ENCODE measurements at regions not wholly inside any gene's neighbourhood (a gene's known extent, or its start where the extent isn't known, plus 50 kb on each side); places are given as distances from the start of the nearest gene placed in this dataset.
"Not testable (repeated sequence)": the region's sequence is repeated elsewhere in the genome, so short reads cannot be mapped to it uniquely, and the experiment has no call there.

DNA sequence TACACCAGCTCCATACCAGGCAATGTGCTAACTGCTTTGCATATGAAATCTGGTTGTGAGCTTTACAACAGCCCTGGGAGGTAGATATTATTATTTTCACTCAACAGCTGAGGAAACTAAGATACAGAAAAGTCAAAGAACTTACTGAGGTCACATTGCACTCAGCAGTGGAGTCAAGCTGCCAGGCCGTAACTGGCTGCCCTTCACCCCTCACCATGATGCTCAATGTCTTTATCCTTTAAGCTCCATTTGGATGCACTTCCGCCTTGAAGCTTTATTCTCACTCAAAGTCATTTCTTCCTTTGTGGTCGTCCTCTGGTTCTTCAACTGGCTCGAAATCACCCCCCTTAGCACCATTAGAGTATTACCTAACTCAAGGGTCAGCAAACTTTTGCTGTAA is 81.7 kb upstream of the RALGPS2 start:
- no peak for DNase-seq (ENCODE audit: low spot score)

- DNase-seq (ENCODE audit: low spot score) = no peak
Observed at GRCh38 chr1:178643831-178644230, 81.2 kb upstream of the RALGPS2 start.

GRCh38 chr1:178644308-178645120 is 80.5 kb upstream of the RALGPS2 start:
- no peak for DNase-seq (ENCODE audit: low spot score)

DNA sequence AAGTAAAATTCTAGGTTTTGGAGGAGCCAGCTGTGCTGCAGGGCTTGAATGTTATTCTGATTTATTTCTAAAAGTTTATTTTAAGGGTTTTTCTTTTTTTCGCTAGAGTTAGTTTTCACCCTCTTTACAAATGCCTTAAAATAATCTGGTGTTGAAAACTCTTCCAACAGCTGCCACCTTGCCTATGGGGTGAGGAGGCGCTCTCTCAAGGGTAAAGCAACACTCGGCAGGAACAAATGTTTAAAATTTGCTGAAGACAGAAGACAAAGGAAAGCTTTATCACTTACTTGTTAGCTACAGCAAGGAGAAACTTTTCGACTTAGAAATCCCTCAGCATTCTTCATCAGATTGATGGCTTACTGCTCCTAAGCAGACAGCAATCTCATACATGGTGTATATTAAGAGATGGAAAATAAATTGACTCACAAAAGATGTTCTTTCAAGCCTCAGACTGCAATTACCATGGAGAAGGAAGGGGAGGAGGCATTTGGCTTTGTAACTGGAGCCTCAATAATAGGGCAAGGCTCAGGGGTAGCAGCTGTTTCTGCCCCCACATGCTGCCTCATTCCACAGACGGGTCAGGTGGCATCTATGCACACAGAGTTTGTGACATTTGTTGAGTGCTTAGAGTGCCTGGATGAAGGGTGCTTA is 79.8 kb upstream of the RALGPS2 start:
- no peak for DNase-seq (ENCODE audit: low spot score)

DNA sequence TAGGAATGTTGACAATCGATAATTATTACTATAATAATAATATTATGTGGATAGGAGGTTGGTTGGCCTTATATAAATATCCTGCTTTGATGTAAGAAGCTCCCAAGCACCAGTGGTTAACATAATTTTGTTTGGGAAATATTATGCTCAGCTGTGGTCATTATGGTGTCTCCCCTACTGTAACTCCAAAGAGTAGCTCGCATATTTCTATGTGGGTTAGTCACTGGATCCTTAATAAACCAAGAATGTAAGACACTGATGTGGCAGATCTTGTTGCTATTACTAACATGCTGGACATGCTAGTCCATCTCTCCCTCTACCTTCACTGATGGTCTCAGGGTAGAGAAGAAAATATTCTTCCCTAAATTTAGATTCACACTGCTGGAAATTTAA is 79.2 kb upstream of the RALGPS2 start:
- DNase-seq (ENCODE audit: low spot score) = peak; percentile 8

DNA sequence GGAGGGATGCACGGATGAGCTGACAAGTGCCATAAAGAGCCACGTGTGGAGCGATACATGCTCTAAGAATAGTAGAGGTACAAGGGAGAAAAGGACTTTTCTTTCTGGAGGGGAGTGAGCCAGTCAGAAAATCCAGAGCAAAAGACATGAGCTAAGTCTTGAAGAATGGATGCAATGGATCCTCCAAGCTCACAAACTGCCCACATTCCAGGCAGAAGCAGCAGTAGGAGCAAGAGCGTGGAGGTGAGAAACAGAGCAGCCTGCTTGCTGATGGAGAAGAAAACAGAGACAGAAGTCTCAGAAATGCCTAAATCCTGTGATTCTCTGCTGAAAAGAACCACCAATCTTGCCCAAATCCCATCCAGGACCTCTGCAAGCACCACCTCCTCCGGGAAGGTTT is 78.2 kb upstream of the RALGPS2 start:
- DNase-seq (ENCODE audit: low spot score) = no peak

- no peak for DNase-seq (ENCODE audit: low spot score)
Observed at GRCh38 chr1:178648151-178648550, 76.9 kb upstream of the RALGPS2 start.

DNA sequence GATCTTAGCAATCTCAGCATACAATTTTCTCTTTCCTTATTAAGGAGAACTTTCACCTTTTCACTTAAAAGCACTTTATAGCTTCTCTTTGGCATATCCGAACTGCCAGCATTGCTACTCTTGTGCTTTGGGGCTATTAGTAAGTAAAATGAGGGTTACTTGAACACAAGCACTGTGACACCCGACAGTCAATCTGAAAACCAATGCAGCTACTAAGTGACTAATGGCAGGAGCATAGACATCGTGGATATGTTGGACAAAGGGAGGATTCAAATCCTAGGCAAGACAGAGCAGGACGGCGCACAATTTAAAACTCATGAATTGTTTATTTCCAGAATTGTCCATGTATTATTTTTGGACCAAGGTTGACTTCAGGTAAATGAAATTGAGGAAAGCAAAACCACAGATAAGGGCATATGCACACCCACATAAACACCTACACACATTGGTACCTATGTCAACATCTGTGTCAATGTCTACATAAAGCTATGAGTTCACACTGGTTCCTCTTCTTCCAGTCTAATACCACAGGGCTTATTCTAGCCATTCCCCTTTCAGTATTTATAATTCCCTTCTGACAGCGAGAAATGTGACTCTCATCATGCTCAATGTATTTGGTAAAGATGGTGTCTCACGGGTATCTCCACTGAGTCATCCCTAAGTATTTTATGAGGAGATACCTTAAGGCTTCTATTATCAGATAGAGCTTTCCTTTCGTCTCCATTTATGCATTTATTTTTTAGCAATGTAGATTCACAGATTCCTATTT is 75.3 kb upstream of the RALGPS2 start:
- DNase-seq (ENCODE audit: low spot score) = no peak

DNA sequence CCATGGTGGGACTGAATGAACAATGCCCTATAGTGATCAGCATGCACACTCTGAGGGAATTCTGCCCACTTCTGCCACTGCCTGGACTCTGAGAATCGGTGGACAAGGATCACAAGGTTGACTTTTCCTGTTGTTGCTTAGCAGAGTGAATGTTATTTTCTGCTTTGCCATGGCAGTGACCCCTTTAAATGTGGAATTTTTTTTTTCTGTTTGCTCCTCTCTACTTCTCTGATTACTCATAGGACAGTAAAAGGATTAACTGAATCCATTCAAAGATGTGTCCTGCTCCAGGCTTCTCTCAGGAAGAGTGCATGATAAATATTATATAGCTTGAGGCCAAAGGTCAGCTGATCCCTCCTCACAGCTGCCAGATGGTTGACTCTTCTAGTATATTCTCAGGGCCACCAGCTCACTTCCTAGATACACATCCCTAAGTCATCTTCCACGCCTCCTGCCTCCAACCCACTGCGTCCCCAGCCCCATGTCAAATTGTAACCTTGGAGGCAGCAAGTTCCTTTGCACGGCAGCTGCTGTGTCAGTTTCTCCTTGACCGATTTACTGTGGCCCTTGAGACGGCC is 74.0 kb upstream of the RALGPS2 start:
- DNase-seq (ENCODE audit: low spot score) = no peak

- no peak for DNase-seq (ENCODE audit: low spot score)
Observed at GRCh38 chr1:178651742-178652141, 73.3 kb upstream of the RALGPS2 start.

GRCh38 chr1:178652506-178653490 is 72.2 kb upstream of the RALGPS2 start:
- DNase-seq (ENCODE audit: low spot score) = no peak

DNA sequence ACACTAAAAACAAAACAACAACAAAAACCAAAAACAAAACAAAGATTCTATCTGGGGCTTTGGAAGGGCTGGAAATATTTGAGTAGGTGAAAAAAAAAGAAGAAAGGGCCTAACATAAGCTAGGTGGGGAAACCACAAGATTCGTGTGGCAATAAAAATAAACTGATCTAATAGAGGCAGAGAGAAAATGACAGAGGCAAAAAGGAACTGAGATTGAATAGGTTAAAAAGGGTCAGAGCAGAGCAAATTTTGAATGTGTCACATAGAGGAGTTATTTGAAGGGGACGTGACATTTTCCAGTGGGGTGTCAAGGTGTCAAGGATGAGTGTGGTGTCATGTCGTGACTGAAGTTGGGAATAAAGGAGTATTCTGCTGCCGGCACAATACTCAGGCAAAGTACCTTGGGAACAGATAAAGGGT is 65.2 kb upstream of the RALGPS2 start:
- no peak for DNase-seq (ENCODE audit: low spot score)

GRCh38 chr1:178660461-178660860 is 64.6 kb upstream of the RALGPS2 start:
- DNase-seq (ENCODE audit: low spot score) = no peak

DNA sequence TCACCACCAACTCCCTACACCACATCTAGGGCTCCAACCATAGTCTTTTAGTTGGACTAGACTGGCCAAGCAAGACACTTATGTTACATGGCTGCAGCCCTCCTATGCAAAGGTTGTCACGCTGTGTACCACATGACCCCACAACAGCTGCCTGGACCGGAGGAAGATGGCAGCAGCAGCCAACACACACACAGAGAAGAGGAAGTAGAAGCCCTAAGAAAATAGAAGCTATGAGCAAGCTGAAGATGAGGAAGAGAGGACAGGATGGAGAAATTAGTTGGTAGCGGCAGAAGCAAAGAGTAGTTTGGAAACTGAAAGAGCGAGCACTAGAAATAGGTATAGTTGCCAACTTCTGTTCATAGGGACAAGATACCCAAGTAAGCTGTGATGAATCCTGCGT is 60.8 kb upstream of the RALGPS2 start:
- no peak for DNase-seq (ENCODE audit: low spot score)

DNA sequence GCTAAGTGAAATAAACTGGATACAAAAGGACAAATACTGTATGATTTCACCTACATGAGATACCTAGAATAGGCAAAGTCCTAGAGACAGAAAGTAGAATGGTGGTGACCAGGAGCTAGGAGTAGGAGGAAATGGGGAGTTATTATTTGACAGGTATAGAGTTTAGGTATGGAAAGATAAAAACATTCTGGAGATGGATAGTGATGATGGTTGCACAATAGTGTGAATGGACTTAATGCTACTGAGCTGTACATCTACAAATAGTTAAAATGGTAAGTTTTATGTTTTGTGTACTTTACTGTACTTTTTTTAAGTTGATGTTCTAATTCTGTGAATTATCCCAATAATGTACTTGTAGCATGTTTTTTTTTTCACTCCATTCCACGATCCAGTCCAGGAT is 59.5 kb upstream of the RALGPS2 start:
- DNase-seq (ENCODE audit: low spot score) = no peak

GRCh38 chr1:178666891-178667290 is 58.2 kb upstream of the RALGPS2 start:
- not testable (repeated sequence) for DNase-seq (ENCODE audit: low spot score)

GRCh38 chr1:178672434-178672833 is 52.6 kb upstream of the RALGPS2 start:
- DNase-seq (ENCODE audit: low spot score) = no peak

DNA sequence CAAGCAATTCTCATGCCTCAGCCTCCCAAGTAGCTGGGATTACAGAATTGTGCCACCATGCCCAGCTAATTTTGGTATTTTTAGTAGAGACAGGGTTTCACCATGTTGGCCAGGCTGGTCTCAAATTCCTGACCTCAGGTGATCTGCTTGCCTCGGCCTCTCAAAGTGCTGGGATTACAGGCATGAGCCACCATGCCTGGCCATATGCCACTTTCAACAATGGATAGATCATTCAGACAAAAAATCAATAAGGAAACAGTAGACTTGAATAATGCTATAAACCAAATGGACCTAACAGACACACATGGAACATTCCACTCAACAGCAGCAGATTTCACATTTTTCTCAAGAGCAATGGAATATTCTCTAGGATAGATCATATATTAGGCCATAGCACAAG is 50.5 kb upstream of the RALGPS2 start:
- DNase-seq (ENCODE audit: low spot score) = not testable (repeated sequence)
